ENCODE measurements at regions not wholly inside any gene's neighbourhood (a gene's known extent, or its start where the extent isn't known, plus 50 kb on each side); places are given as distances from the start of the nearest gene placed in this dataset.

GRCh38 chr6:156427345-156427744 lies 349.8 kb upstream of the ARID1B start:
- no peak overlapping the region for H2AFZ ChIP-seq (ENCODE audit: low read depth, low read length, poor library complexity, severe bottlenecking)
- CTCF ChIA-PET = no interaction called here
- H3K9ac ChIP-seq (ENCODE audit: low read length) = no peak overlapping the region
- POLR2A ChIA-PET = no interaction called here
- H3K4me2 ChIP-seq (ENCODE audit: low read length) = no peak overlapping the region
- no peaks in the 10 kb centered on the region for H3K4me1 ChIP-seq (ENCODE audit: control insufficient read depth in 1 of 2, insufficient read depth in 2 of 2, low read length in 2 of 2)
- H3K27me3 ChIP-seq (ENCODE audit: insufficient read depth, low read length) = no peaks in the 10 kb centered on the region
- ATAC-seq = no peak
- no peaks in the 10 kb centered on the region for H4K20me1 ChIP-seq (ENCODE audit: insufficient read depth)
- BruUV-seq (replicated peaks) = no TSS peak
- H3K9me2 ChIP-seq (ENCODE audit: insufficient read depth) = no peaks in the 10 kb centered on the region
- DNase-seq (ENCODE audit: low read depth, low spot score) = no peak
- RAD21 ChIA-PET (ENCODE audit: low non-redundant PET in 1 of 2, low total read pairs in 2 of 2, uncharacterized antibody in 2 of 2, unreplicated experiment in 2 of 2) = no interaction called here
- 0 out of 2 replicates have a peak, but pooled peaks have one; percentile 15 for TF ChIP-seq FOSL1 (IDR thresholded peaks at IDR 0.05; ENCODE audit: low read depth)
- TF ChIP-seq ZFX (IDR thresholded peaks at IDR 0.05) = no peak
- H3K79me2 ChIP-seq (ENCODE audit: insufficient read depth, low read length) = no peaks in the 10 kb centered on the region
- H3K36me3 ChIP-seq (ENCODE audit: control insufficient read depth in 1 of 2, insufficient read depth in 2 of 2, low read length in 2 of 2) = no peaks in the 10 kb centered on the region
- no peak overlapping the region for H3K27ac ChIP-seq (ENCODE audit: low read depth, low read length)
- H3K9me3 ChIP-seq (ENCODE audit: control insufficient read depth in 1 of 2, insufficient read depth in 1 of 2, low read depth in 1 of 2, low read length in 2 of 2) = no peaks in the 10 kb centered on the region
- intact Hi-C loops (cut with micrococcal nuclease) = no loop called here
- no peak overlapping the region for H3K4me3 ChIP-seq (replicated peaks in 1 of 2; ENCODE audit: low read depth in 1 of 2, low read length in 2 of 2)

- Histone ChIP-seq H3K9ac (ENCODE audit: low read length) (no peak overlapping the region), H3K36me3 (ENCODE audit: control insufficient read depth in 1 of 2, insufficient read depth in 2 of 2, low read length in 2 of 2) (no peaks in the 10 kb centered on the region), H2AFZ (ENCODE audit: low read depth, low read length, poor library complexity, severe bottlenecking) (no peak overlapping the region), H3K4me3 (replicated peaks in 1 of 2; ENCODE audit: low read depth in 1 of 2, low read length in 2 of 2) (no peak overlapping the region), H3K4me2 (ENCODE audit: low read length) (no peak overlapping the region), H3K9me2 (ENCODE audit: insufficient read depth) (no peaks in the 10 kb centered on the region), H3K79me2 (ENCODE audit: insufficient read depth, low read length) (no peaks in the 10 kb centered on the region), H3K27me3 (ENCODE audit: insufficient read depth, low read length) (no peaks in the 10 kb centered on the region), H3K27ac (ENCODE audit: low read depth, low read length) (no peak overlapping the region), H4K20me1 (ENCODE audit: insufficient read depth) (no peaks in the 10 kb centered on the region), H3K4me1 (ENCODE audit: control insufficient read depth in 1 of 2, insufficient read depth in 2 of 2, low read length in 2 of 2) (no peaks in the 10 kb centered on the region), H3K9me3 (ENCODE audit: control insufficient read depth in 1 of 2, insufficient read depth in 1 of 2, low read depth in 1 of 2, low read length in 2 of 2) (no peaks in the 10 kb centered on the region)
- RAD21 ChIA-PET (ENCODE audit: low non-redundant PET in 1 of 2, low total read pairs in 2 of 2, uncharacterized antibody in 2 of 2, unreplicated experiment in 2 of 2) = no interaction called here
- ATAC-seq = no peak
- TF ChIP-seq EGR1 (IDR thresholded peaks at IDR 0.05; ENCODE audit: low read depth) = no peak
- no peak for TF ChIP-seq ELF1 (IDR thresholded peaks at IDR 0.05; ENCODE audit: borderline replicate concordance, low read depth)
- no peak for TF ChIP-seq CEBPB (IDR thresholded peaks at IDR 0.05; ENCODE audit: low read depth)
- CTCF ChIA-PET = no interaction called here
- no TSS peak for BruUV-seq (replicated peaks)
- DNase-seq (ENCODE audit: low read depth, low spot score) = no peak
- intact Hi-C loops (cut with micrococcal nuclease) = no loop called here
- POLR2A ChIA-PET = no interaction called here
Measured at GRCh38 chr6:156425359-156426020, 351.7 kb upstream of the ARID1B start.
